ENCODE measurements at regions not wholly inside any gene's neighbourhood (a gene's known extent, or its start where the extent isn't known, plus 50 kb on each side); places are given as distances from the start of the nearest gene placed in this dataset.
"Not testable (repeated sequence)": the region's sequence is repeated elsewhere in the genome, so short reads cannot be mapped to it uniquely, and the experiment has no call there.

- Histone ChIP-seq H3K4me1 (ENCODE audit: control insufficient read depth, insufficient read depth, low read length) (no peaks in the 10 kb centered on the region), H3K9me3 (ENCODE audit: control insufficient read depth, insufficient read depth, low read length) (no peaks in the 10 kb centered on the region), H3K36me3 (ENCODE audit: control insufficient read depth, insufficient read depth, low read length) (no peaks in the 10 kb centered on the region), H3K27me3 (ENCODE audit: control insufficient read depth, insufficient read depth, low read length) (no peaks in the 10 kb centered on the region), H3K4me3 (ENCODE audit: low read depth, low read length) (no peak overlapping the region), H3K27ac (ENCODE audit: low read depth, low read length) (no peak overlapping the region)
- DNase-seq (ENCODE audit: low read depth in 4 of 6, low spot score in 6 of 6), result no peak
- 86% methylated on average over 5 of the region's 9 CpGs for WGBS (ENCODE audit: insufficient coverage)
Observed at GRCh38 chrX:65873385-65873784, 166.5 kb downstream of the VSIG4 start.

GRCh38 chrX:65871671-65872311 lies 168.1 kb downstream of the VSIG4 start:
- Histone ChIP-seq H3K27ac (ENCODE audit: low read depth, low read length) (no peak overlapping the region), H3K9me3 (ENCODE audit: control insufficient read depth, insufficient read depth, low read length) (no peaks in the 10 kb centered on the region), H3K36me3 (ENCODE audit: control insufficient read depth, insufficient read depth, low read length) (no peaks in the 10 kb centered on the region), H3K4me3 (ENCODE audit: low read depth, low read length) (no peak overlapping the region), H3K27me3 (ENCODE audit: control insufficient read depth, insufficient read depth, low read length) (no peaks in the 10 kb centered on the region), H3K4me1 (ENCODE audit: control insufficient read depth, insufficient read depth, low read length) (no peaks in the 10 kb centered on the region)
- WGBS (ENCODE audit: insufficient coverage), result 67% methylated on average over 4 of the region's 7 CpGs
- DNase-seq (ENCODE audit: low read depth in 4 of 6, low spot score in 6 of 6), result no peak

DNA sequence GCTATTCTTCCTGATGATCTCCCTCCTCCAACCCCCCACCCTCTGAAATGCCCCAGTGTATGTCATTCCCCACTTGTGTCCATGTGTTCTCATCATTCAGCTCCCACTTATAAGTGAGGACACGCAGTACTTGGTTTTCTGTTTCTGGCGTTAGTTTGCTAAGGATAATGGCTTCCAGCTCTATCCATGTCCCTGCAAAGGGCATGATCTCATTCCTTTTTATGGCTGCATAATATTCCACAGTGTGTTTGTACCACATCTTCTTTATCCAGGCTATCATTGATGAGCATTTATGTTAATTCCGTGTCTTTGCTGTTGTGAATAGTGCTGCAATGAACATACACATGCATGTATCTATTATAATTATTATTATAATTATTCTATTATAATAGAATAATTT lies 169.3 kb downstream of the VSIG4 start:
- WGBS (ENCODE audit: insufficient coverage), result 83% methylated on average over 2 of the region's 3 CpGs
- not testable (repeated sequence) for DNase-seq (ENCODE audit: low read depth in 4 of 6, low spot score in 6 of 6); H3K27me3 ChIP-seq (ENCODE audit: control insufficient read depth, insufficient read depth, low read length); H3K36me3 ChIP-seq (ENCODE audit: control insufficient read depth, insufficient read depth, low read length); H3K4me3 ChIP-seq (ENCODE audit: low read depth, low read length); H3K9me3 ChIP-seq (ENCODE audit: control insufficient read depth, insufficient read depth, low read length); H3K4me1 ChIP-seq (ENCODE audit: control insufficient read depth, insufficient read depth, low read length); H3K27ac ChIP-seq (ENCODE audit: low read depth, low read length)

- Histone ChIP-seq H3K9me3 (ENCODE audit: control insufficient read depth, insufficient read depth, low read length) (no peaks in the 10 kb centered on the region), H3K36me3 (ENCODE audit: control insufficient read depth, insufficient read depth, low read length) (no peaks in the 10 kb centered on the region), H3K4me3 (ENCODE audit: low read depth, low read length) (no peak overlapping the region), H3K4me1 (ENCODE audit: control insufficient read depth, insufficient read depth, low read length) (no peaks in the 10 kb centered on the region), H3K27ac (ENCODE audit: low read depth, low read length) (no peak overlapping the region), H3K27me3 (ENCODE audit: control insufficient read depth, insufficient read depth, low read length) (no peaks in the 10 kb centered on the region)
- DNase-seq (ENCODE audit: low read depth in 4 of 6, low spot score in 6 of 6), result no peak
- WGBS (ENCODE audit: insufficient coverage), result no CpG with 5 or more reads among the region's 1 CpG
Observed at GRCh38 chrX:65866773-65867172, 173.1 kb downstream of the VSIG4 start.

- Histone ChIP-seq H3K4me3 (ENCODE audit: low read depth, low read length) (no peak overlapping the region), H3K27me3 (ENCODE audit: control insufficient read depth, insufficient read depth, low read length) (no peaks in the 10 kb centered on the region), H3K9me3 (ENCODE audit: control insufficient read depth, insufficient read depth, low read length) (no peaks in the 10 kb centered on the region), H3K27ac (ENCODE audit: low read depth, low read length) (no peak overlapping the region), H3K4me1 (ENCODE audit: control insufficient read depth, insufficient read depth, low read length) (no peaks in the 10 kb centered on the region), H3K36me3 (ENCODE audit: control insufficient read depth, insufficient read depth, low read length) (no peaks in the 10 kb centered on the region)
- no peak for DNase-seq (ENCODE audit: low read depth in 4 of 6, low spot score in 6 of 6)
Observed at GRCh38 chrX:65866146-65866545, 173.7 kb downstream of the VSIG4 start.

DNA sequence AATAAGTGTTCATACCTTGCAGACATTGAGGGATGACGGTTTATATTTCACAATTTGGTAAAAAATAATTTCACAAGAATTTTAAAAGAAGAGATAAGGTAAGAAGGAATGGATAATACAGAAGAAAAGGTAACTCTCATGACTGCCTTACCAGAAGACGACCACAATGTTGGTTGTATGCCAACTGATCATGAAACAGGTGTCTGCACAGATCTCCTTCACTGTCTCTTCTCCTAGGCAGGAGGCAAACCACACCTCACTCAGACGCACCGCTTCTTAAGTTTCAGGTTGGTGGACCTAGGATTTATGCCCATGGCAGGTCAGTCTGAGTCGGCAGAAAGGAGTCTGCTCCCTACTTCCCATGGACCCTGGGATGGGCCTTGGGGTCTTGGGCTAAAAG lies 177.2 kb downstream of the VSIG4 start:
- H3K27me3 ChIP-seq (ENCODE audit: control insufficient read depth, insufficient read depth, low read length), result no peaks in the 10 kb centered on the region
- no peaks in the 10 kb centered on the region for H3K9me3 ChIP-seq (ENCODE audit: control insufficient read depth, insufficient read depth, low read length)
- H3K4me3 ChIP-seq (ENCODE audit: low read depth, low read length), result no peak overlapping the region
- 50% methylated on average over 1 of the region's 5 CpGs for WGBS (ENCODE audit: insufficient coverage)
- DNase-seq (ENCODE audit: low read depth in 4 of 6, low spot score in 6 of 6), result no peak
- no peaks in the 10 kb centered on the region for H3K4me1 ChIP-seq (ENCODE audit: control insufficient read depth, insufficient read depth, low read length)
- no peak overlapping the region for H3K27ac ChIP-seq (ENCODE audit: low read depth, low read length)
- H3K36me3 ChIP-seq (ENCODE audit: control insufficient read depth, insufficient read depth, low read length), result no peaks in the 10 kb centered on the region

- H3K27ac ChIP-seq (ENCODE audit: low read depth, low read length), result no peak overlapping the region
- H3K27me3 ChIP-seq (ENCODE audit: control insufficient read depth, insufficient read depth, low read length), result no peaks in the 10 kb centered on the region
- no peak overlapping the region for H3K4me3 ChIP-seq (ENCODE audit: low read depth, low read length)
- H3K9me3 ChIP-seq (ENCODE audit: control insufficient read depth, insufficient read depth, low read length), result no peaks in the 10 kb centered on the region
- DNase-seq (ENCODE audit: low read depth in 4 of 6, low spot score in 6 of 6), result no peak
- no peaks in the 10 kb centered on the region for H3K4me1 ChIP-seq (ENCODE audit: control insufficient read depth, insufficient read depth, low read length)
- H3K36me3 ChIP-seq (ENCODE audit: control insufficient read depth, insufficient read depth, low read length), result no peaks in the 10 kb centered on the region
Observed at GRCh38 chrX:65859299-65859698, 180.6 kb downstream of the VSIG4 start.

- no CpG with 5 or more reads among the region's 1 CpG for WGBS (ENCODE audit: insufficient coverage)
- not testable (repeated sequence) for H3K4me1 ChIP-seq (ENCODE audit: control insufficient read depth, insufficient read depth, low read length); DNase-seq (ENCODE audit: low read depth in 4 of 6, low spot score in 6 of 6); H3K27ac ChIP-seq (ENCODE audit: low read depth, low read length); H3K9me3 ChIP-seq (ENCODE audit: control insufficient read depth, insufficient read depth, low read length); H3K36me3 ChIP-seq (ENCODE audit: control insufficient read depth, insufficient read depth, low read length); H3K27me3 ChIP-seq (ENCODE audit: control insufficient read depth, insufficient read depth, low read length); H3K4me3 ChIP-seq (ENCODE audit: low read depth, low read length)
Observed at GRCh38 chrX:65854437-65854836, 185.4 kb downstream of the VSIG4 start.

DNA sequence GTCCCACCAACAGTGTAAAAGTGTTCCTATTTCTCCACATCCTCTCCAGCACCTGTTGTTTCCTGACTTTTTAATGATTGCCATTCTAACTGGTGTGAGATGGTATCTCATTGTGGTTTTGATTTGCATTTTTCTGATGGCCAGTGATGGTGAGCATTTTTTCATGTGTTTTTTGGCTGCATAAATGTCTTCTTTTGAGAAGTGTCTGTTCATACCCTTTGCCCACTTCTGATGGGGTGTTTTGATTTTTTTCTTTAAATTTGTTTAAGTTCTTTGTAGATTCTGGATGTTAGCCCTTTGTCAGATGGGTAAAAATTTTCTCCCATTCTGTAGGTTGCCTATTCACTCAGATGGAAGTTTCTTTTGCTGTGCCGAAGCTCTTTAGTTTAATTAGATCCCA lies 183.9 kb downstream of the MSN start:
- H3K4me1 ChIP-seq (ENCODE audit: control insufficient read depth, insufficient read depth, low read length); H3K27ac ChIP-seq (ENCODE audit: low read depth, low read length); H3K27me3 ChIP-seq (ENCODE audit: control insufficient read depth, insufficient read depth, low read length); H3K9me3 ChIP-seq (ENCODE audit: control insufficient read depth, insufficient read depth, low read length); H3K4me3 ChIP-seq (ENCODE audit: low read depth, low read length); DNase-seq (ENCODE audit: low read depth in 4 of 6, low spot score in 6 of 6); H3K36me3 ChIP-seq (ENCODE audit: control insufficient read depth, insufficient read depth, low read length): not testable (repeated sequence)
- WGBS (ENCODE audit: insufficient coverage), result no CpG with 5 or more reads among the region's 1 CpG

DNA sequence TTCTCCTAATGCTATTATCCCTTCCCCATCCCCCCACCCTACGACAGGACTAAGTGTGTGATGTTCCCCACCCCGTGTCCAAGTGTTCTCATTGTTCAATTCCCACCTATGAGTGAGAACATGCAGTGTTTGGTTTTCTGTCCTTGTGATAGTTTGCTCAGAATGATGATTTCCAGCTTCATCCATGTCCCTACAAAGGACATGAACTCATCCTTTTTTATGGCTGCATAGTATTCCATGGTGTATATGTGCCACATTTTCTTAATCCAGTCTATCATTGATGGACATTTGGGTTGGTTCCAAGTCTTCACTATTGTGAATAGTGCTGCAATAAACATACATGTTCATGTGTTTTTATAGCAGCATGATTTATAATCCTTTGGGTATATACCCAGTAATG lies 183.4 kb downstream of the MSN start:
- H3K4me1 ChIP-seq (ENCODE audit: control insufficient read depth, insufficient read depth, low read length); H3K4me3 ChIP-seq (ENCODE audit: low read depth, low read length); H3K9me3 ChIP-seq (ENCODE audit: control insufficient read depth, insufficient read depth, low read length); H3K27ac ChIP-seq (ENCODE audit: low read depth, low read length); H3K36me3 ChIP-seq (ENCODE audit: control insufficient read depth, insufficient read depth, low read length); H3K27me3 ChIP-seq (ENCODE audit: control insufficient read depth, insufficient read depth, low read length); DNase-seq (ENCODE audit: low read depth in 4 of 6, low spot score in 6 of 6): not testable (repeated sequence)
- WGBS (ENCODE audit: insufficient coverage), result no CpG with 5 or more reads among the region's 2 CpGs

Measured in spinal cord (tissue), 9 donors.